ENCODE measurements at regions not wholly inside any gene's neighbourhood (a gene's known extent, or its start where the extent isn't known, plus 50 kb on each side); places are given as distances from the start of the nearest gene placed in this dataset.

DNA sequence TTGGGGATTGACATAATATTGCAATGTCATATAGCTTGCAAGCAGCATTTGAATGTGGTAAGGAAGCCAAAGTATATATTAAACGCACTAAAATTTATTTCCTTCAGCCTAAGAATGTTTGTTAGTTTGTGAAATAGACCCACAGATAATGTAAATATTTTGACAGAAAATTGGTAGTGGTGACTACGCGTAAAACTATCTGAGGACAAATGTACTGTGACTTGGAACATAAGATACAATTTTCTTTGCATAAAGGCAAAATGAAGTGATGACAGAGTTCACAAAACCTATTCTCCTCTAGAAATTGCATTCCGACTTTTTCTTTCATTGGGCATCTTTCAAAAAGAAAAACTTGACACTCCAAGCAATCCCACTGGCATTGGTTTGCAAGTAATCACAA lies 411.1 kb upstream of the LRATD1 start:
- Mint-ChIP-seq H3K27me3 (ENCODE audit: low read depth) (no peaks in the 10 kb centered on the region), H3K36me3 (ENCODE audit: insufficient read depth in 2 of 2) (no peaks in the 10 kb centered on the region), H3K4me1 (ENCODE audit: low read depth) (no peaks in the 10 kb centered on the region), H3K4me3 (no peak overlapping the region), H3K27ac (no peak overlapping the region), H3K9me3 (peaks cover 6 to 9% of the 10 kb centered on the region in 2 donors)
- ATAC-seq (replicated peaks in 1 of 2) = no peak
- DNase-seq = no peak

DNA sequence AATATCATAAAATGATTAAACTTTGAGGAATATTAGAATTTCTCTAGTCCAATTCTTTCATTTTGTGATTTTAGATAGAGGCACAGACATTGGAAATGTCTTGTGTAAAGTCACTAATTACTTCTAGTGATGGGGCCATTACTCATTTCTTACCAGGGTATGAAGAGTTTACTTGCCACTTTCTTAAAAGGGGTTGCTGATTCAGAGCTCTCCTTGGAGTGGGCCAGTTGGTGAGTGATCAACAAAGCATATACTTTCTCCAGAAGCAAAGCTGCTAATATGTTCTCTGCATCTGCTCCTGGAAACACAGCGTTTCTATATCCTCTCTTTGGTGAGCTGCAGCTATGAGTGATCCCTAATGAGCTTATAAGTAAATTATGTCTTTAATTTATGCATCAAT lies 408.9 kb upstream of the LRATD1 start:
- Mint-ChIP-seq H3K9me3 (peaks cover 8 to 9% of the 10 kb centered on the region in 2 donors), H3K4me1 (ENCODE audit: low read depth) (no peaks in the 10 kb centered on the region), H3K27ac (no peak overlapping the region), H3K4me3 (no peak overlapping the region), H3K27me3 (ENCODE audit: low read depth) (no peaks in the 10 kb centered on the region), H3K36me3 (ENCODE audit: insufficient read depth in 2 of 2) (no peaks in the 10 kb centered on the region)
- no peak for DNase-seq
- ATAC-seq (replicated peaks in 1 of 2) = no peak

DNA sequence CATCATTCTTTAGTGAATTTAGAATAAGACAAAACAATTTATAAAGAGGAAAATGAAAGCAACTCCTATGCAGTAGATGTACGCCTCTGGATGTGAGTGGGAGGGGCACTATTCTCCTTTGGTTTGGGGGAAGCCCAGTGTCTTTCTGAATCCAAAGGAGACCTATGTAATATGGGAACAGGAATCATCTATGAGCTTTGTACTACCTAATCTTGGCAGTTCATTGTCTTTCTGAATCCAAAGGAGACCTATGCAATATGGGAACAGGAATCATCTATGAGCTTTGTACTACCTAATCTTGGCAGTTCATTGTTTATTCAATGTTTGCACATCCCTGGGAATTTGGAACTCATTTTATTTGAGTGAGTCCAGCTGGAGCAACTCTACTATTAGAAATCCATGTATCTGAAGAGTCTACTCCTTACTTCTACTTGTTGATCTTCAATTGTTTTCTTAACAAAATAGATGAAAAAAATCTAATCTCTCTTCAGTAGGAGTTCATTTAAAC lies 401.1 kb upstream of the LRATD1 start:
- H3K4me3 Mint-ChIP-seq = no peak overlapping the region
- H3K36me3 Mint-ChIP-seq (ENCODE audit: insufficient read depth in 2 of 2) = peaks cover 0 to 2% of the 10 kb centered on the region in 2 donors
- H3K4me1 Mint-ChIP-seq (ENCODE audit: low read depth) = no peaks in the 10 kb centered on the region
- peaks cover 6 to 8% of the 10 kb centered on the region in 2 donors for H3K9me3 Mint-ChIP-seq
- DNase-seq (no peak), ATAC-seq (replicated peaks in 1 of 2) (no peak)
- no peak overlapping the region for H3K27ac Mint-ChIP-seq
- no peaks in the 10 kb centered on the region for H3K27me3 Mint-ChIP-seq (ENCODE audit: low read depth)

DNA sequence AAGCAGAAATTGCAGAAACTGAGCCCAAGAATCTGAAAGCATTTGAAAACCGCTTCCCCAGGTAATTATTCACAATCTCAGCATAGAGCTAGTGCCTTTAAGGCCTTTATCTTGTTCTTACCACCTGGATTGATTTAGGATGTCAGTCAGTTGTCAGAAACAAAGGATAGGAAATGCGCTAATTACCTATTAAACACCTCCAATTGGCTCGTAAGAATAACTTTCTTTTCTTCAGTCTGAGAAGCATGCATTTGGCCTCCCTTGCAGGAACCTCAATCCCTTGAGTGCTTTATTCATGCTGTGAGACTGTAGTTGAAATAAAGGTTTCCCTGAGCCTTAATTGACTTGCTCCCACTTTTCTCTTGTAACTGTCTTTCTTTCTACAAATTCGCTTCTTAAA lies 400.3 kb upstream of the LRATD1 start:
- Mint-ChIP-seq H3K27me3 (ENCODE audit: low read depth) (no peaks in the 10 kb centered on the region), H3K27ac (no peak overlapping the region), H3K9me3 (peaks cover 6 to 8% of the 10 kb centered on the region in 2 donors), H3K36me3 (ENCODE audit: insufficient read depth in 2 of 2) (peaks cover 0 to 2% of the 10 kb centered on the region in 2 donors), H3K4me3 (no peak overlapping the region), H3K4me1 (ENCODE audit: low read depth) (no peaks in the 10 kb centered on the region)
- ATAC-seq (replicated peaks in 1 of 2) (no peak), DNase-seq (no peak)

DNA sequence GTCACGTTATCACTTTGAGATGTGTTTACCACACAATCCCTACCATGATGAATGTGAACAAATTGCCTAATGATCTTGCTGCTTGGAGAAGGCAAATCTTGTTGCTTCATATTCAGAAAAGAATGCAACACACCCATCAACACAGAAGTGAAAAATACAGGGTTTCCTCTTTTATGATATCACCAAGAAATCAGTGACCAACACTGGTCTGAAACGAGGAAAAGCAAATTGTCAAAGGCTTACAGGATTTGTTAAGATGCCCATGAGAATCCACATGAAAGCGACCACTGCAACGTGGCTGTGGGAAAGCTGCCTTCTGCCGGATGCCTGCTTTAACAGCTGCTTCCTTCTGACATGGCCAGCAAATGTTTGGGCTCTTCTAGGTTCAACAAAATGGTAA lies 397.6 kb upstream of the LRATD1 start:
- DNase-seq (no peak), ATAC-seq (replicated peaks in 1 of 2) (no peak)
- H3K36me3 Mint-ChIP-seq (ENCODE audit: insufficient read depth in 2 of 2) = peaks cover 0 to 2% of the 10 kb centered on the region in 2 donors
- H3K4me3 Mint-ChIP-seq = no peak overlapping the region
- H3K4me1 Mint-ChIP-seq (ENCODE audit: low read depth) = no peaks in the 10 kb centered on the region
- no peak overlapping the region for H3K27ac Mint-ChIP-seq
- peaks cover 4 to 6% of the 10 kb centered on the region in 2 donors for H3K9me3 Mint-ChIP-seq
- no peaks in the 10 kb centered on the region for H3K27me3 Mint-ChIP-seq (ENCODE audit: low read depth)

DNA sequence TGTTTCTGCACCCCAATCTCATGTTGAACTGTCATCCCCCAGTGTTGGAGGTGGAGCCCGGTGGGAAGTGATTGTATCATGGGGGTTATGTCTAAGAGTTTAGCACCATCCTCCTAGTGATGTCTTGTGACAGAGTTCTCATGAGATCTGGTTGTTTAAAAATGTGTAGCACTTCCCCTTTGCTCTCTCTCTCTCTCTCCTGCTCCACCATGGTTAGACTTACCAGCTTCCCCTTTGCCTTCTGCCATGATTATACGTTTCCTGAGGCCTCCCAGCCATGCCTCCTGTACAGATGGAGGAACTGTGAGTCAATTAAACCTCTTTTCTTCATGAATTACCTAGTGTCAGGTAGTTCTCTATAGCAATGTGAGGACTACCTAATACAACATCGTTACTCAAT lies 396.9 kb upstream of the LRATD1 start:
- Mint-ChIP-seq H3K27ac (no peak overlapping the region), H3K27me3 (ENCODE audit: low read depth) (no peaks in the 10 kb centered on the region), H3K9me3 (peaks cover 3 to 6% of the 10 kb centered on the region in 2 donors), H3K4me1 (ENCODE audit: low read depth) (no peaks in the 10 kb centered on the region), H3K4me3 (no peak overlapping the region), H3K36me3 (ENCODE audit: insufficient read depth in 2 of 2) (peaks cover 0 to 2% of the 10 kb centered on the region in 2 donors)
- ATAC-seq (replicated peaks in 1 of 2) (no peak), DNase-seq (no peak)

DNA sequence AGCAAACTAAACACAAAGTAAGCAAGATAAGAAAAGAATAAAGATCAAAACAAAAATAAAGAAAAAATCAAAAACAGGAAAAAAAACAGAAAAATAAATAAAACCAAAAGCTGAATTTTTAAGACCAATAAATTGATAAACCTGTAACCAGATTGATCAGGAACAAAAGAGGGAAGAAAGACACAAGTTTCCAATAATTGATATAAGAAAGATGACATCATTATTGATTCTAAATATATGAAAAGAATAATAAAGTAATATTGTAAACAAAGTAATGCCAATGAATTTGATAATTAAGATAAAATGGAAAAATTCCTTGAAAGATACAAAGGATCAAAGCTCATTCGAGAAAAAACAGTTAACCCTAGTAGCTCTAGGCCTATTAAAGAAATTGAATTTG lies 394.6 kb upstream of the LRATD1 start:
- no peaks in the 10 kb centered on the region for H3K4me1 Mint-ChIP-seq (ENCODE audit: low read depth)
- H3K9me3 Mint-ChIP-seq = peaks cover 2 to 6% of the 10 kb centered on the region in 2 donors
- DNase-seq (no peak), ATAC-seq (replicated peaks in 1 of 2) (no peak)
- H3K36me3 Mint-ChIP-seq (ENCODE audit: insufficient read depth in 2 of 2) = peaks cover 0 to 2% of the 10 kb centered on the region in 2 donors
- H3K27ac Mint-ChIP-seq = no peak overlapping the region
- no peak overlapping the region for H3K4me3 Mint-ChIP-seq
- no peaks in the 10 kb centered on the region for H3K27me3 Mint-ChIP-seq (ENCODE audit: low read depth)

DNA sequence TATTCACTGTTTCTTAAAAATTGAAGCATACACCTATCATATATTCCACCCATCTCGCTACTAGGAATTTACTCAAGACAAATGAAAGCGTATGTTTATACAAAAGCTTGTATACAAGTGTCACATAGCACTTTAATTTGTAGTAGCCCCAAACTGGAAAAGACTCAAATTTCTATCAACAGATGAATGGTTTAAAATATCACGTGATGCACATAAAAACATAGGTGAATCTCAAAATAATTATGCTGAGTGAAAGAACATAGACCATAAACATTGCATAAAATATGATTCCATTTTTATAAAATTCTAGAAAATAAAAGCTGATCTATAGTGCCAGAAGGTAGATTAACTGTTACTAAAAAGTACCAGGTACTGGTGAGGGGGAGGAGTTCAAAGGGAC lies 392.9 kb upstream of the LRATD1 start:
- peaks cover 0 to 2% of the 10 kb centered on the region in 2 donors for H3K36me3 Mint-ChIP-seq (ENCODE audit: insufficient read depth in 2 of 2)
- H3K9me3 Mint-ChIP-seq = peaks cover 2 to 6% of the 10 kb centered on the region in 2 donors
- no peak overlapping the region for H3K4me3 Mint-ChIP-seq
- H3K4me1 Mint-ChIP-seq (ENCODE audit: low read depth) = no peaks in the 10 kb centered on the region
- ATAC-seq (replicated peaks in 1 of 2) (no peak), DNase-seq (no peak)
- no peaks in the 10 kb centered on the region for H3K27me3 Mint-ChIP-seq (ENCODE audit: low read depth)
- H3K27ac Mint-ChIP-seq = no peak overlapping the region

DNA sequence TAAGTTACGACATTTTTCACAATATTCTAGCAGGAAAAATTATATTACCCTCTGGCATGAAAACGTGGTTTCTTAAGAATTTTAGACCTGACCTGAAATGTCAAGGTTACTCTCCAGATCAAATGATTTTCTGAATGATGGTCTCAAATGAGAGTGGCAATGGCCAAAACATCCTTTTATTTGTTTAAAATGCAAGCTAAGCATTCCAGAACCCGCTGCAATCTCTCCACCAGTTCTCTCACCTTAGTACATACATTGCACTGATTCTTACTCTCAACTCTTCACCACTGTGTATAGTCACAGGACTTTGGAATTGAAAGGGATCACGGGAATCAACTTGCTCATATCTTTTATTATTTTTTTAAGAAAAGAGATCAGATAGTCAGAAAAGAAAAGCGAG lies 391.6 kb upstream of the LRATD1 start:
- DNase-seq (no peak), ATAC-seq (replicated peaks in 1 of 2) (no peak)
- Mint-ChIP-seq H3K4me1 (ENCODE audit: low read depth) (no peaks in the 10 kb centered on the region), H3K9me3 (peaks cover 0 to 1% of the 10 kb centered on the region in 2 donors), H3K27me3 (ENCODE audit: low read depth) (no peaks in the 10 kb centered on the region), H3K36me3 (ENCODE audit: insufficient read depth in 2 of 2) (no peaks in the 10 kb centered on the region), H3K27ac (no peak overlapping the region), H3K4me3 (no peak overlapping the region)

DNA sequence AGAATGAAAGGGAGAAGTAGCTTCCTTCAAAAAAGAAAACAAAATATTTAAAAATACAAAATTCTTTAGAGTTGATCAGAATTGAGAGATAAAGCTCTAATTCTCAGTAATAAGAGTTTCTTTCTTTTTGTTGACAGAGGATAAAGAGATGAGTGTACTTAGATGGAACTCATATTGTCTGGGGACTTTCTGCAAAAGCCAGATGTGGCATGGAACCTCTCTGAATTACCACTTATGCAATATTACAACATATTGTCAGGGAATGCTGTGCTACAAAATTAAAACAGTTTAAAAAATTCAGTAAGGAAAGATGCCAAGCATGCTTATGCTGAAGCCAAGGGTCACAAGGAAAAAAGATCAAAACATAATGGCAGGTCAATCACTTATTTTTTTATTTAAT lies 386.6 kb upstream of the LRATD1 start:
- Mint-ChIP-seq H3K27me3 (ENCODE audit: low read depth) (no peaks in the 10 kb centered on the region), H3K27ac (no peak overlapping the region), H3K4me3 (no peak overlapping the region), H3K4me1 (ENCODE audit: low read depth) (no peaks in the 10 kb centered on the region), H3K36me3 (ENCODE audit: insufficient read depth in 2 of 2) (peaks cover 0 to 2% of the 10 kb centered on the region in 2 donors), H3K9me3 (peaks cover 0 to 2% of the 10 kb centered on the region in 2 donors)
- ATAC-seq (replicated peaks in 1 of 2) (no peak), DNase-seq (no peak)

DNA sequence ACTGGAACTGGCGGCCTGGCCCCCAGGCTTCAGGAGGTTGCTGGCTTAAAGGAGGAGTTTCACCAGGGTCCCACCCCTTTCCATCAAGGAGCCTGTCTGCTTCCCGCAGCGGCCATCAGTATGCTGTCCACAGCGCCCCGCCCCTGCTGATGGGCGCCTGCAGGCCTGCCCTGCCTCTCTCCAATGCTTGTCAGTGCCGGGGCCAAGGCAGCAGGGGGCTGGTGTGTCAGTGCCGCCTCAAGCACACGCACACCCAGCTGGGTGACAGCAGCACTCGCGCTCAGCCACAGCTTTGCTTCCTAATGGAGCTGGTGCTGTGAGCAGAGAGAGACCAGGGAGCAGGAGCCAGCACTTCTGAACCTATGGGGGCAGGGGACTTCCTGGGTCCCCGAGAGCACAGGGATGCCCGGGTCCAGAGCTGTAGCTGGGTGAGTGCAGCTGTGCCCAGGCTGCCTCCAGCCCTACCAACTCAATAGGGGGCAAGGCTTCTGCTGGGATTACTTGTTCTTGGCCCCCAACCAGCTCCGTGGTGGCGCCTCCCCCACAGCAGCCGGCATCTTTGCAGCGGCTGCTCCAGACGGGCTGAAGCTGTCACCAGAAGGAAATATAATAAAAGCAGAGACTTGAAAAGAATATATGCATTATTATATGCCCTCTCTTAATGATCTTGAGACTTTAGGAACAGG lies 377.2 kb upstream of the LRATD1 start:
- H3K27ac Mint-ChIP-seq = no peak overlapping the region
- DNase-seq = no peak
- H3K36me3 Mint-ChIP-seq (ENCODE audit: insufficient read depth in 2 of 2) = peaks cover 0 to 2% of the 10 kb centered on the region in 2 donors
- no peak for ATAC-seq (replicated peaks in 1 of 2)
- no peaks in the 10 kb centered on the region for H3K4me1 Mint-ChIP-seq (ENCODE audit: low read depth)
- H3K27me3 Mint-ChIP-seq (ENCODE audit: low read depth) = no peaks in the 10 kb centered on the region
- peaks cover 2 to 9% of the 10 kb centered on the region in 2 donors for H3K9me3 Mint-ChIP-seq
- no peak overlapping the region for H3K4me3 Mint-ChIP-seq

DNA sequence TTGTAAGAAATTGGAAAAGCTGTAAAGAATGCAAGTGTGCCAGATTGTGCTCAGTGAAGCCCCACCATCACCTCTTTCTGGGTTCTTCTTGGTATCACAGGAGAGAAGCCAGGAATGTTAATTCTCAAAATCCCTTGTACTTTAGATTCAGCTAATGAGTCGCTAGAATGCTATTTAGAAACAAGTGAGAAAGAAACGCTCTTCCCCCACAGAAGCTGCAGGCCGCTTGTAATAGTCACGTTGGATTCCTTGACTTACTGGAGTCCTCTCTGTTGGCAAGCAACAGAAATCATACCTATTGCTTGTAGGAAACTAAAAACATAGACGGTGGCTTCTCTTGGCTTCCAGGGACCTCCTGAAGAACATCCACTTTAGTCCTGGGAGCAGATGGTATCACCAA lies 375.6 kb upstream of the LRATD1 start:
- Mint-ChIP-seq H3K9me3 (peaks cover 5 to 7% of the 10 kb centered on the region in 2 donors), H3K36me3 (ENCODE audit: insufficient read depth in 2 of 2) (peaks cover 0 to 2% of the 10 kb centered on the region in 2 donors), H3K27me3 (ENCODE audit: low read depth) (no peaks in the 10 kb centered on the region), H3K27ac (no peak overlapping the region), H3K4me3 (no peak overlapping the region), H3K4me1 (ENCODE audit: low read depth) (no peaks in the 10 kb centered on the region)
- DNase-seq = no peak
- no peak for ATAC-seq (replicated peaks in 1 of 2)

DNA sequence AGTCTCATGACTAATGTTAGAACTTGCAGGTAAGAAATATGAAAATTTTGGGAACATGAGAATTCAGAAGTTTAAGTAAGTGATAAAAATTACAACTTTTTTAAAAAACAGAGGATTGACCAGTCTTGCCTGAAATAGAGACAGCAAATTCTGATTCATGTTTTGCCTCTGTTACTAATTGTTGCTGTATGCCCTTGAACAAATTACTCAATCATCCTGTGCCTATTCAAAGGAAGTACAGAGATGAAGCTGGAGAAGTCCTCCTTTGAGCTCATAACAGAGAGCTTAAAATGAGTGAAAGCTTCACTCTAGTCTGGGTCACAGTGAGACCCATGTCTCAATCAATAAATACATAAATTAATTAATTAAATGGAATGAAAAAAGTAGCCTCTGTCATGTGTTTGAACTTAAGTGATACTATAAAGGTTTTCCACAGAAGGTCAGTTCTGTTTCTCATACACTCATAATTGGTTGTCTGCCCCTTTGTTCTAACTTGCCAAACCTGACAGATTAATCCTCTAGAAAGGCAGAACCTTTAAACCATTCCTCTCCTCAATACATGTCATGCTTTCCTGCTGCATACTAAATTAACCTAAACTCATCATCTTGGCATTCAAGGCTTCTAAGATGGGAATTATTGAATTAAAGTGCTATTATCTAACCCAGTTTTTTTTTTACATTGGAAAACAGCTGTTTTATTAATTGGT lies 374.6 kb upstream of the LRATD1 start:
- no peaks in the 10 kb centered on the region for H3K4me1 Mint-ChIP-seq (ENCODE audit: low read depth)
- DNase-seq (no peak), ATAC-seq (replicated peaks in 1 of 2) (no peak)
- H3K4me3 Mint-ChIP-seq = no peak overlapping the region
- peaks cover 0 to 2% of the 10 kb centered on the region in 2 donors for H3K36me3 Mint-ChIP-seq (ENCODE audit: insufficient read depth in 2 of 2)
- H3K27me3 Mint-ChIP-seq (ENCODE audit: low read depth) = no peaks in the 10 kb centered on the region
- H3K27ac Mint-ChIP-seq = no peak overlapping the region
- peaks cover 5 to 11% of the 10 kb centered on the region in 2 donors for H3K9me3 Mint-ChIP-seq
